Lower lobe of right lung (tissue), 2 donors: ENCODE measurements at regions not wholly inside any gene's neighbourhood (a gene's known extent, or its start where the extent isn't known, plus 50 kb on each side); places are given as distances from the start of the nearest gene placed in this dataset.
A peak's percentile ranks its signal among the peaks of the same experiment; 100 is the strongest.
"Not testable (repeated sequence)": the region's sequence is repeated elsewhere in the genome, so short reads cannot be mapped to it uniquely, and the experiment has no call there.

Experiments used
- ATAC-seq, 2 donors: fragments of 200-7000 bp; cut with Tn5 transposase; one replicate each; pipeline ENCODE4 v1.9.1; 2020 to 2022; ENCODE audit warnings: mild to moderate bottlenecking in 2 of 2, moderate library complexity in 2 of 2
- DNase-seq: peaks from one replicate; pipeline ENCODE4 v3.0.0-alpha.2; 2020
- H3K27ac ChIP-seq: fragments of 200-600 bp; one replicate; pipeline ENCODE4 v1.8.0; 2022
- H3K27me3 ChIP-seq: fragments of 200-600 bp; one replicate; pipeline ENCODE4 v1.8.0; 2022; ENCODE audit warnings: low read depth
- H3K36me3 ChIP-seq: fragments of 200-600 bp; one replicate; pipeline ENCODE4 v1.8.0; 2022; ENCODE audit warnings: mild to moderate bottlenecking
- H3K4me1 ChIP-seq: fragments of 200-600 bp; one replicate; pipeline ENCODE4 v1.8.0; 2022
- H3K4me3 ChIP-seq: fragments of 200-600 bp; one replicate; pipeline ENCODE4 v1.8.0; 2022; ENCODE audit warnings: mild to moderate bottlenecking
- H3K9me3 ChIP-seq: fragments of 200-600 bp; one replicate; pipeline ENCODE4 v1.8.0; 2022
- intact Hi-C: fragments of 100-400 bp; cut with DNase I; formaldehyde crosslinking; loops from one replicate; pipeline ENCODE4 v1.11.0; 2022
- TF ChIP-seq, protein P1 (sequence below): fragments of 200-600 bp; IDR thresholded peaks from one replicate; pipeline ENCODE4 v1.8.0; 2022; ENCODE audit warnings: antibody characterized with exemption, mild to moderate bottlenecking
- donor health status: DM: no; HTN: yes; CAD: no; lungs with severe emphysema.

DNA sequence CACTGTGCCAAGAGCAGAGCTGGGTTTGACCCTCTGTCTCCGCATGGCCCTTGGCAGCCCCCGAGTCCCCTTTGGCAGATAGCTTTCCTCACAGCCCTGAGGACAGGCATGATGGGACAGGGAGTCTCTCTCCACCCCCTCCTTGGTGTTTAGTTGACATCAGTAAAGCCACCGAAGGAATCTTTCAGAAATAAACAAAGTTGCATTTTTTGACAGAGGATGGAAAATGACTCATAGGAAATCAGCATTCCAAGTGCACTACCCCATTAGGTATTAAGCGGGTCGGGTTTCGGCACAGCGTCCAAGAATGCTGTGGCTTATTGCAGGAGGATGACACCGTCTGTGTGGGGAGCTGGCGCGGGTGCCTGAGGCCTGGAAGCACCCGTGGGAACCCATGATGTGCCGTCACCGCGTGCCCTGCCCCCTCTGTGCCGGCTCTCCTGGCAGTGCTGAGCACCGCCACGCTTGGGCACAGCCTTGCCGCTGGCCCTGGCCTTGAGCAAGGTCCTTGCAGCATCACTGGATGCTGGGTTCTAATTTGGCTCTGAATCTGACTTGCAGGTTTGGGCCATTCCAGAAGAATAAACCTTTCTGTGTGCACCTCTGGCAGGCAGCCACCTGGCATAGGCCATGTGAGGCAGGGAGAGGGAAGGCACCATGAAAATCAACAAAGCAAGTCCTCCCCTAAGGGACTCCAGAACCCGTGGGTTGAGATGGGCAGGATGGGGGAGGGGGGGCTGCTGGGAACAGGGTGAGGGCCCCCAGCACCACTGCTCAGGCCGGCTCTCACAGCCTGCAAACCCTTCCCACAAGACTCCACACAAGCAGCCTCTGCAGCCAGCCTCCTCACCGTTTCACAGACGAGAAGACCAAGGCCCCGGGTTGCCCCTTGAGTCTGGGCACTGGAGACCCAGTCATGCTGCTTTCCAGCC is 50.5 kb upstream of the ZNF469 start:
- TF ChIP-seq, protein P1, sequence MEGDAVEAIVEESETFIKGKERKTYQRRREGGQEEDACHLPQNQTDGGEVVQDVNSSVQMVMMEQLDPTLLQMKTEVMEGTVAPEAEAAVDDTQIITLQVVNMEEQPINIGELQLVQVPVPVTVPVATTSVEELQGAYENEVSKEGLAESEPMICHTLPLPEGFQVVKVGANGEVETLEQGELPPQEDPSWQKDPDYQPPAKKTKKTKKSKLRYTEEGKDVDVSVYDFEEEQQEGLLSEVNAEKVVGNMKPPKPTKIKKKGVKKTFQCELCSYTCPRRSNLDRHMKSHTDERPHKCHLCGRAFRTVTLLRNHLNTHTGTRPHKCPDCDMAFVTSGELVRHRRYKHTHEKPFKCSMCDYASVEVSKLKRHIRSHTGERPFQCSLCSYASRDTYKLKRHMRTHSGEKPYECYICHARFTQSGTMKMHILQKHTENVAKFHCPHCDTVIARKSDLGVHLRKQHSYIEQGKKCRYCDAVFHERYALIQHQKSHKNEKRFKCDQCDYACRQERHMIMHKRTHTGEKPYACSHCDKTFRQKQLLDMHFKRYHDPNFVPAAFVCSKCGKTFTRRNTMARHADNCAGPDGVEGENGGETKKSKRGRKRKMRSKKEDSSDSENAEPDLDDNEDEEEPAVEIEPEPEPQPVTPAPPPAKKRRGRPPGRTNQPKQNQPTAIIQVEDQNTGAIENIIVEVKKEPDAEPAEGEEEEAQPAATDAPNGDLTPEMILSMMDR = no peak
- ATAC-seq (peak in 1 of 2 donors; percentile 45), DNase-seq (no peak)
- intact Hi-C loops = no loop called here
- Histone ChIP-seq H3K4me3 (no peak overlapping the region), H3K36me3 (no peaks in the 10 kb centered on the region), H3K27ac (no peak overlapping the region), H3K4me1 (no peaks in the 10 kb centered on the region), H3K27me3 (no peaks in the 10 kb centered on the region), H3K9me3 (no peaks in the 10 kb centered on the region)

DNA sequence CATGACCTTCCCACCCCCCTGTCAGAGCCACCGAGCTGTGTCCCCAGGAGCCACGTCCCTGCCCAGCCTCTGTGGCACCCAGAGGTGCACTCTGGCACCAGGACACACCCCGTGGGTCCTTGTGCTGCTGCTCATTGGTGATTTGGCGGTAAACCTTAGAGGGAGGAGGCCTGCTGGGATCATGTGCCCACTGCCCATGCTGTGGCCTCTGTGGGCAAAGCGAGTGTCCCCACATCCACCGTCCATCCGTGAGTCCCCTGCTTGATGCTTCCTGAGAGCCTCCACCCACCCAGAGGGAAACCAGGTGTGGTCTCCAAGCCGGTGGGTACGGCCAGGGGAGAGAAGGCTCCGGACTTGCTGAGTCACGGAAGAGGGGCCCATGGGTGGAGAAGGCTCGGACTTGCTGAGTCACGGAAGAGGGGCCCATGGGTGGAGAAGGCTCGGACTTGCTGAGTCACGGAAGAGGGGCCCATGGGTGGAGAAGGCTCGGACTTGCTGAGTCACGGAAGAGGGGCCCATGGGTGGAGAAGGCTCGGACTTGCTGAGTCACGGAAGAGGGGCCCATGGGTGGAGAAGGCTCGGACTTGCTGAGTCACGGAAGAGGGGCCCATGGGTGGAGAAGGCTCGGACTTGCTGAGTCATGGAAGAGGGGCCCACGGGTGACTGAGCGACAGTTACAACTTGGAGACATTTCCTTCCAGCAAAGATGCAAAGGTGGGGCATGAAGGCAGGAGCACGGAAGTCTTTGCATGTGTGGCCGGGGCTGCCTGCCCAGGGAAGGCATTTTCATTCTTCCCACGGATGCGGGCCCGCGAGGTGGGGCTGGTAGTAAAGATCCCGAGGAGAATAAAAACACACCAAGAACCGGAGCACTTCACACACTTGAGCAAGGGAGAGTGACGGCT is 49.6 kb upstream of the ZNF469 start:
- H3K36me3 ChIP-seq, ATAC-seq, H3K27me3 ChIP-seq, H3K27ac ChIP-seq, intact Hi-C loops, H3K9me3 ChIP-seq, H3K4me3 ChIP-seq, H3K4me1 ChIP-seq, DNase-seq: not testable (repeated sequence)
